ENCODE measurements at regions not wholly inside any gene's neighbourhood (a gene's known extent, or its start where the extent isn't known, plus 50 kb on each side); places are given as distances from the start of the nearest gene placed in this dataset.

DNA sequence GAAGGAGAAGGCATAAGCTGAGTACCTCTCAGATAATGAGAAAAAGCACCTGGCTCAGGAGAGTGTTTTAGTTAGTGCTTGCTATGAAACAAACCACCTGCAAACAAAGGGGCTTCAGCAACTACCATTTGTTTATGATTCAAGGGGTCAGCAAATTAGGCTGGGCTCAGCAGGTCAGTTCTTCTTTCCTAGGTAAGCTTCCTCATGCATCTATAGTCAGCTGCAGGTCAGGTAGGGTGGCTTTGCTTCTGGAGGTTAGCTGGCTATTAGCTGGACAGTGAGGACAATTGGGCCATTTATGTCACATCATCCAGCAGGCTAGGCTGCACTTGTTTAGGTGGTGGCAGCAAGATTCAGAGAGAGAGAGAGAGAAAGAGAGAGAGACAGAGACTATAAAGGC is 185.5 kb downstream of the EMX2 start:
- DNase-seq (ENCODE audit: low read depth): no peak
- TF ChIP-seq, protein P1, sequence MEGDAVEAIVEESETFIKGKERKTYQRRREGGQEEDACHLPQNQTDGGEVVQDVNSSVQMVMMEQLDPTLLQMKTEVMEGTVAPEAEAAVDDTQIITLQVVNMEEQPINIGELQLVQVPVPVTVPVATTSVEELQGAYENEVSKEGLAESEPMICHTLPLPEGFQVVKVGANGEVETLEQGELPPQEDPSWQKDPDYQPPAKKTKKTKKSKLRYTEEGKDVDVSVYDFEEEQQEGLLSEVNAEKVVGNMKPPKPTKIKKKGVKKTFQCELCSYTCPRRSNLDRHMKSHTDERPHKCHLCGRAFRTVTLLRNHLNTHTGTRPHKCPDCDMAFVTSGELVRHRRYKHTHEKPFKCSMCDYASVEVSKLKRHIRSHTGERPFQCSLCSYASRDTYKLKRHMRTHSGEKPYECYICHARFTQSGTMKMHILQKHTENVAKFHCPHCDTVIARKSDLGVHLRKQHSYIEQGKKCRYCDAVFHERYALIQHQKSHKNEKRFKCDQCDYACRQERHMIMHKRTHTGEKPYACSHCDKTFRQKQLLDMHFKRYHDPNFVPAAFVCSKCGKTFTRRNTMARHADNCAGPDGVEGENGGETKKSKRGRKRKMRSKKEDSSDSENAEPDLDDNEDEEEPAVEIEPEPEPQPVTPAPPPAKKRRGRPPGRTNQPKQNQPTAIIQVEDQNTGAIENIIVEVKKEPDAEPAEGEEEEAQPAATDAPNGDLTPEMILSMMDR (IDR thresholded peaks at IDR 0.05; ENCODE audit: control insufficient read depth, extremely low read depth, insufficient read depth): no peak
- no peak overlapping the region for H3K4me3 ChIP-seq (ENCODE audit: low read depth, low read length)

DNA sequence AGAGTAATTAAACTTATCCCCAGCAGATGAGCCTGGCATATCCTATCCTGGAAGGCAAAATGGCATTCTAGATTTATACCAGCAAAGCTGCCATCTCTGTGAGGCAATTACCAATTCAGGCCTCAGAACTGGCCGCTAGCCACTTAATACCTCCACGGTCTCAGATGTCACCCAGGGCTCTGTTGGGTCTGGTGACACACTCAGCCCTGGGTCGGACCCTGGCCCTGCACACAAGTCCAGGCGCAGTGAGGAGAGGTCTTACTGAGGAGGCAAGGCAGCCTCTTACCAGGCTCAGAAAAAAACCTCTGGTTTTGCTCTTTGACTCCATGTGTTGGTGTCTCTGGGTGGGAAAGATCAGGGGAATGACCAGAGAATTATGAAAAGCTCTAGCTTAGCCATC is 186.6 kb downstream of the EMX2 start:
- no peak for DNase-seq (ENCODE audit: low read depth)
- H3K4me3 ChIP-seq (ENCODE audit: low read depth, low read length): no peak overlapping the region
- TF ChIP-seq, protein P1 (IDR thresholded peaks at IDR 0.05; ENCODE audit: control insufficient read depth, extremely low read depth, insufficient read depth): no peak

DNA sequence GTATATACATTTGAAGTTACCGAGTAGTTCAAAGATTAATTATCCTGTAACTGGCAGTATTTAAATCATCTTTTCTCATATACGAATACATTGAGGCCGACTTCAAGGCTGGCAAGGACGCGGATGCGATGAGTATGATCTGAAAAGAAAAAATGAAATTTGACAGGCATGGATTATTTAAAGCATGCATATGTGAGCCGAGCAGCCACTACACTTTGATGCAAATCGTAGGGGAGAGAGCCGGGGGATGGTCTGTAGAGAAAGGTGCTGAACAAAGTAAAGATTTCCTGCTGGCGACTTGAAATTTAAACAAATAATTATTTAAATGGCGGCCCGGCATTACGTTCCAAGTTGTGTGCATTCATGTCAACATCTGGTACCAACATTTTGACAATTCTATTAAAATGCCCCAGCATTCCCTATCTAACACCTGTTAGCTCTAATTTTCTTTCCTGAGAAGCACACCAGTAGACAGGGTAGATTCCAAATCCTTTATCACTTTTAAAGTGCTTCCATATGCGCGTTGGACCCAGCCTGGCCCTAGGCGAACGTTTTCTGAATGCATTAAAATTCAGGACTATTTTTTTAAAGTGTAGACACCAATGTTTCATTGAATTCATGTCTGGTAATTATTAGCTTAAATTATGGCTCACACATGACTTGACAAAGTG is 188.7 kb downstream of the EMX2 start:
- TF ChIP-seq, protein P1 (IDR thresholded peaks at IDR 0.05; ENCODE audit: control insufficient read depth, extremely low read depth, insufficient read depth): no peak
- no peak for DNase-seq (ENCODE audit: low read depth)
- no peak overlapping the region for H3K4me3 ChIP-seq (ENCODE audit: low read depth, low read length)

DNA sequence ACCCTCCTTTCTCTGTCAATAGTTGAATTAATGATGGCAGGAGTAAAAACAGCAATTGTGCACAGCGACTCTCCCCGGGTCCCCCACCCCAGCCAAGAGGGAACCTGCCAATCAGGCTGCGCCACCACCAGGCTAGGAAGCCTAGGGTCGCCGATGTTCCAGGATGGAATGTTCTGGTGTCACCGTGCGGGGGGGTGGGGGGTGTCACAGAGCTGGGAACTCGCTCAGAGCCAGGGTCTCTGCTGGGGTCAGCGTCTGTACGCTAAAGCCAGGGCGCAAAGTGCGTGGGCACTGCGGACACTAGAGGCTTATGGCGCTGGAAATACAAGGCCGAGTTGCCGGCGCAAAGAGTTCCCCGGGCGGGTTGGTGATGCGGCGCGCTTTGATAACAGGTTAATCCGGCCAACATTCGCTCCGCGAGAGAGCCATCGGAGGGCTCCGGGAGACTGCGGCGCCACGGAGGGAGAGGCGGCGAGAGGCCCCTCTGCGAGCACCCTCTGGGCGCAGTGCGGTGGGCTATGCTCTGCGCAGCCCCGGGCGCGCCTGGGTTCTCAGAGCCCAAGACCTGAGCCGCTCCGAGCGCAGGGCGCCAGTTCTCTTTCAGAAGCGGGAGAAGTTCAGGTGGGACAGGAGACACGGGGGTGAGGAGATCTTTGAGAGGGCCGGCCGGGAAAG is 192.3 kb downstream of the EMX2 start:
- TF ChIP-seq, protein P1 (IDR thresholded peaks at IDR 0.05; ENCODE audit: control insufficient read depth, extremely low read depth, insufficient read depth): no peak
- no peak overlapping the region for H3K4me3 ChIP-seq (ENCODE audit: low read depth, low read length)

DNA sequence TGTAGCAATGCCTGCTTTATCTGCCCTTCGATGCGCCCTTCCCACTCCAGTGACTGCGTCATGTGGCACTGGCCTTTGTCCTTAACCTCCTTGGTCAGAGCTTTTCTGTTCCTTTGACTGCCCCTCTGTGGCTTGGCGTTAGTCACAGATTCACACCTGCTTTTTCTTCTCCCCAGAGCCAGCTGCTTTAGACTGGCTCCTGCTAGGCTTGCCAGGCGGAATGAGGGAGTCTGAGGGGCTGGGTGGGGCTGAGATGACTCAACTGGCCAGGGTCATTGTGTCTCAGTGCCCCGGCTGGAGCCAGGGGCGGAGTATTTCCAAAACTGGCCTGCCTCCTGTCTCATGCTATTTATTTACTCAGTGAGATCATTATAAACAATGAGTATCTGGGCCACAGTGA is 194.1 kb downstream of the EMX2 start:
- TF ChIP-seq, protein P1 (IDR thresholded peaks at IDR 0.05; ENCODE audit: control insufficient read depth, extremely low read depth, insufficient read depth): no peak
- no peak overlapping the region for H3K4me3 ChIP-seq (ENCODE audit: low read depth, low read length)
- DNase-seq (ENCODE audit: low read depth): no peak

More for the DNA sequence above, 192.3 kb downstream of the EMX2 start:
- DNase-seq (ENCODE audit: low read depth): no peak

DNA sequence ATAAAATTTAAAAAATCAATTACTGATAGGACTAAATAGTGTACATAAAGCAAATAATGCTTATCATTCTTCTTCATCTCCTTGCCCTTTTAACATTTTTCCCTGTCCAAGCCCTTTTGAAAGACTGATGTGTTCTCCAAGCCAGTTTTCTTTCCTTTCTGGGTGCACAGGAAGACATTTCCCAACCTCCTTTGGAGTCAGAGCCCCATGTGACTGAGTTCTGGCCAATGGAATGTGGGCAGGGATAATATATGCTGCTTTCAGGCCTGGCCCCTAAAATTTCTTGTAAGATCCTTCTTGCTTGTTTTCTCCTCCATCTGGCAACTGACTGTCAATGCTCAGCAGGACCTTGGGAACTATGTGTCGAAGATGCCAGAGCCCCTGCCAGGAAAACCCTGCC is 197.5 kb downstream of the EMX2 start:
- H3K4me3 ChIP-seq (ENCODE audit: low read depth, low read length): no peak overlapping the region
- DNase-seq (ENCODE audit: low read depth): no peak
- TF ChIP-seq, protein P1 (IDR thresholded peaks at IDR 0.05; ENCODE audit: control insufficient read depth, extremely low read depth, insufficient read depth): no peak
